Neuronal stem cell (in vitro differentiated cells): ENCODE measurements at regions not wholly inside any gene's neighbourhood (a gene's known extent, or its start where the extent isn't known, plus 50 kb on each side); places are given as distances from the start of the nearest gene placed in this dataset.

Source experiments
- DNase-seq: peaks from one replicate; pipeline ENCODE4 v3.0.0-alpha.2; 2013; ENCODE audit warnings: low spot score
- H2AFZ ChIP-seq: one replicate; pipeline ENCODE4 v1.6.1; 2013; ENCODE audit warnings: mild to moderate bottlenecking, low read length, inconsistent platforms
- H2AK5ac ChIP-seq: 2 replicates; pipeline ENCODE4 v1.6.1; 2013; ENCODE audit warnings: low read depth, mild to moderate bottlenecking, inconsistent platforms, low read length, moderate library complexity, mixed read lengths
- H2BK120ac ChIP-seq: 2 replicates; pipeline ENCODE4 v1.6.1; 2013; ENCODE audit warnings: low read depth, mild to moderate bottlenecking, inconsistent platforms, low read length, moderate library complexity, mixed read lengths
- H2BK12ac ChIP-seq: one replicate; pipeline ENCODE4 v1.6.1; 2013; ENCODE audit warnings: low read length, inconsistent platforms
- H2BK15ac ChIP-seq: 2 replicates; pipeline ENCODE4 v1.6.1; 2013; ENCODE audit warnings: mild to moderate bottlenecking, low read length, inconsistent platforms, mixed read lengths
- H2BK5ac ChIP-seq: one replicate; pipeline ENCODE4 v1.6.1; 2013; ENCODE audit warnings: inconsistent platforms, mild to moderate bottlenecking, low read length, moderate library complexity
- H3K14ac ChIP-seq: one replicate; pipeline ENCODE4 v1.6.1; 2013; ENCODE audit warnings: low read length, inconsistent platforms
- H3K18ac ChIP-seq: 2 replicates; pipeline ENCODE4 v1.6.1; 2013; ENCODE audit warnings: low read length, inconsistent platforms
- H3K23ac ChIP-seq: 2 replicates; pipeline ENCODE4 v1.6.1; 2013; ENCODE audit warnings: low read depth, mild to moderate bottlenecking, mixed read lengths, low read length, inconsistent platforms; ENCODE audit not compliant: poor library complexity
- H3K27ac ChIP-seq: replicated peaks from 3 replicates; pipeline ENCODE4 v1.5.1; 2013; ENCODE audit warnings: low read length, inconsistent platforms
- H3K27me3 ChIP-seq, 3 experiments: 2 replicates each; pipeline ENCODE4 v1.6.1; 2013; ENCODE audit warnings: low read length in 3 of 3, mild to moderate bottlenecking in 2 of 3, inconsistent platforms in 1 of 3, low read depth in 1 of 3, mixed read lengths in 1 of 3, moderate library complexity in 1 of 3; ENCODE audit not compliant: control insufficient read depth in 3 of 3, insufficient read depth in 3 of 3
- H3K36me3 ChIP-seq, 2 donors: replicated peaks in 1 of 2; 2 replicates each; pipeline ENCODE4 v1.6.1; 2013; ENCODE audit warnings: low read length in 2 of 2; ENCODE audit not compliant: control insufficient read depth in 2 of 2, insufficient read depth in 2 of 2
- H3K4ac ChIP-seq: 2 replicates; pipeline ENCODE4 v1.6.1; 2013; ENCODE audit warnings: inconsistent platforms, mild to moderate bottlenecking, low read length, moderate library complexity
- H3K4me1 ChIP-seq, 2 donors: 1 replicate in 1 of 2; 2 replicates in 1 of 2; pipeline ENCODE4 v1.6.1; 2013; ENCODE audit warnings: low read length in 2 of 2, low read depth in 1 of 2; ENCODE audit not compliant: control insufficient read depth in 2 of 2, insufficient read depth in 1 of 2
- H3K4me2 ChIP-seq: one replicate; pipeline ENCODE4 v1.6.1; 2013; ENCODE audit warnings: mild to moderate bottlenecking, low read length, inconsistent platforms; ENCODE audit not compliant: insufficient read depth, poor library complexity, severe bottlenecking
- H3K4me3 ChIP-seq, 2 donors: 2 replicates each; pipeline ENCODE4 v1.5.1; 2013; ENCODE audit warnings: low read length in 2 of 2, mild to moderate bottlenecking in 2 of 2, inconsistent platforms in 1 of 2, moderate library complexity in 1 of 2
- H3K79me1 ChIP-seq: one replicate; pipeline ENCODE4 v1.6.1; 2013; ENCODE audit warnings: low read depth, mild to moderate bottlenecking, inconsistent platforms, low read length, moderate library complexity
- H3K9ac ChIP-seq: one replicate; pipeline ENCODE4 v1.6.1; 2013; ENCODE audit warnings: mild to moderate bottlenecking, low read depth, low read length, inconsistent platforms; ENCODE audit not compliant: poor library complexity
- H3K9me3 ChIP-seq, 2 donors: replicated peaks in 1 of 2; 2 replicates each; pipeline versions ENCODE3 to v1.6.1; 2013; ENCODE audit warnings: low read length in 2 of 2, mild to moderate bottlenecking in 2 of 2, inconsistent platforms in 1 of 2, low read depth in 1 of 2, mixed read lengths in 1 of 2, moderate library complexity in 1 of 2; ENCODE audit not compliant: control insufficient read depth in 2 of 2, insufficient read depth in 1 of 2
- H4K8ac ChIP-seq: one replicate; pipeline ENCODE4 v1.6.1; 2013; ENCODE audit warnings: low read depth, mild to moderate bottlenecking, inconsistent platforms, low read length, moderate library complexity
- H4K91ac ChIP-seq: one replicate; pipeline ENCODE4 v1.6.1; 2013; ENCODE audit warnings: low read length, low read depth, mild to moderate bottlenecking, inconsistent platforms; ENCODE audit not compliant: poor library complexity
- WGBS, 2 donors: extraction: QIAGEN DNeasy Blood & Tissue Kit; methylation state at CpG; one replicate each; pipeline ENCODE4 v1.1.7; 2013; ENCODE audit warnings: missing lambda C conversion rate in 2 of 2, mixed read lengths in 1 of 2; ENCODE audit not compliant: insufficient read length in 2 of 2, insufficient replicate concordance in 1 of 2; ENCODE audit errors: extremely low coverage in 2 of 2; 5-methylcytosine and 5-hydroxymethylcytosine counted together

- Histone ChIP-seq H3K4me3 (no peak overlapping the region), H3K23ac (no peak overlapping the region), H2BK12ac (no peak overlapping the region), H3K79me1 (no peaks in the 10 kb centered on the region), H2AFZ (no peak overlapping the region), H2BK120ac (no peak overlapping the region), H2BK15ac (no peak overlapping the region), H2AK5ac (no peak overlapping the region), H4K8ac (no peak overlapping the region), H3K4ac (no peak overlapping the region), H3K9ac (no peak overlapping the region), H3K36me3 (no peaks in the 10 kb centered on the region), H3K9me3 (no peaks in the 10 kb centered on the region), H4K91ac (no peak overlapping the region), H3K4me2 (no peak overlapping the region), H2BK5ac (no peak overlapping the region), H3K27me3 (no peaks in the 10 kb centered on the region), H3K14ac (no peak overlapping the region), H3K4me1 (no peaks in the 10 kb centered on the region), H3K27ac (no peak overlapping the region), H3K18ac (no peak overlapping the region)
- DNase-seq, result no peak
- WGBS, 2 donors, result no CpG with 5 or more reads among the region's 6 CpGs
Measured at GRCh38 chr4:152197211-152197610, 338.7 kb downstream of the FBXW7 start.

- Histone ChIP-seq H4K91ac (no peak overlapping the region), H2AFZ (no peak overlapping the region), H2BK120ac (no peak overlapping the region), H3K23ac (no peak overlapping the region), H3K9ac (no peak overlapping the region), H3K4me2 (no peak overlapping the region), H2BK15ac (no peak overlapping the region), H2BK5ac (no peak overlapping the region), H3K36me3 (no peaks in the 10 kb centered on the region), H2AK5ac (no peak overlapping the region), H3K18ac (peak overlapping the region; percentile 81), H4K8ac (no peak overlapping the region), H3K27me3 (no peaks in the 10 kb centered on the region), H3K4me3 (no peak overlapping the region), H3K4ac (no peak overlapping the region), H3K27ac (no peak overlapping the region), H2BK12ac (no peak overlapping the region), H3K79me1 (no peaks in the 10 kb centered on the region), H3K4me1 (no peaks in the 10 kb centered on the region), H3K9me3 (no peaks in the 10 kb centered on the region), H3K14ac (no peak overlapping the region)
- no peak for DNase-seq
- WGBS, 2 donors, result no CpG with 5 or more reads among the region's 4 CpGs
Measured at GRCh38 chr4:152195888-152196287, 340.0 kb downstream of the FBXW7 start.

- H3K4me2 ChIP-seq, result no peak overlapping the region
- H2BK15ac ChIP-seq, result no peak overlapping the region
- H3K4me3 ChIP-seq, result no peak overlapping the region
- H3K27me3 ChIP-seq, result no peaks in the 10 kb centered on the region
- H3K4ac ChIP-seq, result no peak overlapping the region
- peaks cover 4 to 8% of the 10 kb centered on the region in 2 donors for H3K4me1 ChIP-seq
- H2AK5ac ChIP-seq, result no peak overlapping the region
- H2BK12ac ChIP-seq, result no peak overlapping the region
- DNase-seq, result no peak
- no peak overlapping the region for H3K18ac ChIP-seq
- no peak overlapping the region for H3K23ac ChIP-seq
- H3K9me3 ChIP-seq, result no peaks in the 10 kb centered on the region
- no peak overlapping the region for H2BK5ac ChIP-seq
- H4K8ac ChIP-seq, result no peak overlapping the region
- no peaks in the 10 kb centered on the region for H3K79me1 ChIP-seq
- no CpG with 5 or more reads among the region's 2 CpGs for WGBS, 2 donors
- no peak overlapping the region for H2AFZ ChIP-seq
- no peak overlapping the region for H3K14ac ChIP-seq
- H3K27ac ChIP-seq, result no peak overlapping the region
- H4K91ac ChIP-seq, result no peak overlapping the region
- H3K36me3 ChIP-seq, result no peaks in the 10 kb centered on the region
- H2BK120ac ChIP-seq, result no peak overlapping the region
- no peak overlapping the region for H3K9ac ChIP-seq
Measured at GRCh38 chr4:152193059-152193458, 342.8 kb downstream of the FBXW7 start.

GRCh38 chr4:152190907-152191306 is 345.0 kb downstream of the FBXW7 start:
- no peak overlapping the region for H3K4ac ChIP-seq
- H2BK5ac ChIP-seq, result no peak overlapping the region
- H4K91ac ChIP-seq, result no peak overlapping the region
- H3K18ac ChIP-seq, result no peak overlapping the region
- H3K36me3 ChIP-seq, result no peaks in the 10 kb centered on the region
- no peak overlapping the region for H3K9ac ChIP-seq
- no peak overlapping the region for H2BK12ac ChIP-seq
- H3K23ac ChIP-seq, result no peak overlapping the region
- H3K9me3 ChIP-seq, result no peaks in the 10 kb centered on the region
- no peaks in the 10 kb centered on the region for H3K79me1 ChIP-seq
- no peak overlapping the region for H3K14ac ChIP-seq
- H2BK15ac ChIP-seq, result no peak overlapping the region
- H3K4me1 ChIP-seq, result peaks cover 4 to 8% of the 10 kb centered on the region in 2 donors
- H3K4me2 ChIP-seq, result no peak overlapping the region
- H2AFZ ChIP-seq, result no peak overlapping the region
- H3K27ac ChIP-seq, result no peak overlapping the region
- H3K4me3 ChIP-seq, result no peak overlapping the region
- no peak overlapping the region for H2AK5ac ChIP-seq
- no peak overlapping the region for H2BK120ac ChIP-seq
- DNase-seq, result no peak
- H3K27me3 ChIP-seq, result no peaks in the 10 kb centered on the region
- no peak overlapping the region for H4K8ac ChIP-seq
- no CpG with 5 or more reads among the region's 7 CpGs for WGBS, 2 donors
